Stimulated activated CD4-positive, alpha-beta T cell treated with anti-CD3 and anti-CD28 coated beads, Interleukin-12 subunit alpha, Interleukin-12 subunit beta, amount 100 ng/mL, for 48 hours (primary cell): ENCODE measurements at regions not wholly inside any gene's neighbourhood (a gene's known extent, or its start where the extent isn't known, plus 50 kb on each side); places are given as distances from the start of the nearest gene placed in this dataset.

Experiments
- DNase-seq, 3 donors: peaks; one replicate each; pipeline ENCODE4 v3.0.0-alpha.2; 2020; ENCODE audit warnings: low read depth in 2 of 3, low spot score in 1 of 3

DNA sequence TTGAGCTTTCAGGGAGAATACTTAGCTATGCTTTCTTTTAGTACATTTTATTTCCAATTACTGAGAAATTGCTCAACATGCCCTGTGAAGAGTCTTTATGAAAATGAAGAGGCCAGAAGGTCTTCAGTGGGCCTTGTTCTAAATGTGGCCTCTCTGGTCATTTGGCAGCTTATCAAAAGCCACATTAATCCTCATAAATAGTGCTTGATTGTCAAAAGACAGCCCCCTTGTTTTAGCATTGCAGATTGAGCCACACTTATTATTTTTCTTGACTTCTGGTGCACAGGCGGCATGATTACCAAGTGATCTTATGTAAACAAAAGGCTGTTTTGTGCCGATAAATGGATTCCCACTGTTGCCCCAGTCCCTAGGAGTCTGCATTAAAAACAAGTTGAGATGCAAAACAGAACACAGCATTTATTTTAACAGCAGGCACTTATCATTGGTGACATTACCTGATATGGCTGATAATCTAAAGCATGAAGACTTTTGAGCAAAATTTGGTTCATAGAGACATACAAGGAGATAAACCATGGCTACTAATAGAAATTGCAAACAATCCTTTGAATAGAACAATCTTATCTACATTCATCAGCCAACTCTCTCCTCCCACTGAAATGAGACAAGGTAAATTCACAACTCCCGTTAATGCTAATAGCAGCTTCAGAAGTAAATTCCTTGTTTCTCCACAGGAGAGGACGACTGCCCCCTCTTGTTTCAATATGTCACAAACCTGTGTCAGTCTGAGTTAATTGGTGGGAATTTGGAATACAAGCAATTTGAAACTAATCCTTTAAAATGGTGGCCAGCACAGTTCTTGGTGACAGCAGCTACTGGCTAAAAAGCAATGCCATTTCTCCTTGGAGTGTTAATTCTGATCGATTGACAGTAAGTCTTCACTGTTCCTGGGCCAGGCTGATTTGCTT, 194.3 kb downstream of the NSUN3 start:
- no peak for DNase-seq

DNA sequence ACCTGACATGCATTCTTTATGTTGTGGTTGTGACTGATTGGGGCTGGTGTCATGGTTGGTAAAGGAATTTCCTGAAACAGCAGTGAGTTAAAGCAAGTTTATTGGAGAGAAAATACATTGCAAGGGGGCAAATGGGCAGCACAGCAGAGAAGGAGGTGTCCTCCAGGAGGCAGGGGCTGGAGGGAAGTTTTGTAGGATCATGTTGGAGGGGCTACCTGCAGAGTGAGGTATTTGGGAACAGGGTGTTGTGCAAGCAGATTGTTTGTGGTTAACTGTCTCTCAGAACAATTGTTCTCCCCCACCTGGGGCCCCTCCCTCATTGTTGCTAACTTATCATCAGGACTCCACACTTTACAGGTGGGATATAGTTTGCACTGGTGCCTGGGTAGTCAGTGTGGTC, 196.0 kb downstream of the NSUN3 start:
- no peak for DNase-seq

DNA sequence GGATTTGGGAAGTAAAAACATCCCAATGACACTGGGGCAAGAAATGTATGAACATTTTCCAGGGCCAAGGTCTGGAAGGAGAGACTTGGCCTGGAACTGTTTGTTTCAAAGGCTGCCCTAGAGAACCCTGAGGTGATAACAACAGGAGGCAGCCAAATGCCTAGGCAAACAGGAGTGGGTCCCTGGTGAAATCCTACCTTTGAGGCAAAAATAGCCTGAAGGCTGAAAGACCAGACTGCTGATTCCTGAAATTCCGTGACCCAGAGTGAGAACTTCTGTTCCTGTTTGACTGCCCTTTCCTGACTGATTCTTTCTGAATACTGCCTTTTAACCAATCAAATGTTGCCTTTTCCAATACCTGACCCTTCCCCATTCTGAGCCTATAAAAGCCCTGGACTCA, 196.4 kb downstream of the NSUN3 start:
- DNase-seq = no peak

DNA sequence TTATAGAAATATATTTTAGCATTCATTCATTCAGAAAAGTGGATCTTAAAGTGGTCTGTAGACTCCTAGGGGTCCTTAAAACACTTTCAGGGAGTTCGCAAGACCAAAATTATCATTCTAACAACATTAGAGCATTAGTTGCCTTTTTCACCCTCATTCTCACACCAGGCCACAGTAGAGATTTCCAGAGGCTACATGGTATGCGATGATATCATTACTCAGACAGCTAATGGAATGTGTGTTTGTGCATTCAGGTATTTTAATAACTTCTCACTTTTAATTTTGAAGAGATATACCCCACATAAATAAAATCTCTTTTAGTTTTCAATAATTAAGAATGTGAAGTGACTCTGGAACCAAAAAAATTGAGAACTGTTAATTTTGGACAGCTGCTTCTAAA, 206.9 kb downstream of the NSUN3 start:
- DNase-seq = no peak

DNA sequence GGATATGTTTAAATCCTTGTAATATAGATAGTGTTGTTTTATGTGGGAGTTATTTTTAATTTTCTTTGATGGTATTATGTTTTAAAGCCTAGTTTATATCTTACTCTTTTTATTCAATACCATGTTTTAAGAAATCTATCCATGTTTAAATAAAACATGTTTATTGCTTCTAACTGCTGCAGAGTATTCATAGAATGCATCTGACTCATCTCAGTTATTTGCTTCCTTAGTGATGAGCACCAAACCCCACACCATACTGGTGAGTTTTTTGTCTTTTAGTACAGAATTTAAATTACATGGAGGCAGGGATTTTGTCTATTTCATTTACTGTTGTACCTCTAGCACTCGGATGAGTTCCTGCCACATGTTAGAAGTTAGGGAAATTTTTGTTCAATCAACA, 209.2 kb downstream of the NSUN3 start:
- no peak for DNase-seq

DNA sequence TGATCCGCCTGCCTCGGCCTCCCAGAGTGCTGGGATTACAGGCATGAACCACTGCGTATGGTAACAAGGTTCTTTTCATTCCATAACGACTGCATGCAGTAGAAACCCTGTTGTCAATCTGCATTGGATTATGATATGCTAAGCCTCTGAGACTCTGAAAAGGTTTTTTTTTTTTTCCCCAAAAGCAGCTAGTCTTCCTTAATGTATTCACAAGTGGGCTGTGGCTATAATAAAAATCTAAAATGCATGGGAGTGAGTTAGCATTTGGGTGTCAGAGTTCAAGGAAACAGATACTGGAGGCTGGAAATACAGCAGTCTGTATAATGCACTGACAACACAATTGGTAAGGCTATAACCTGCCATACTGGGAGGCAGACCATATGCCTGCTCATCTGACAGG, 218.1 kb downstream of the NSUN3 start:
- no peak for DNase-seq

DNA sequence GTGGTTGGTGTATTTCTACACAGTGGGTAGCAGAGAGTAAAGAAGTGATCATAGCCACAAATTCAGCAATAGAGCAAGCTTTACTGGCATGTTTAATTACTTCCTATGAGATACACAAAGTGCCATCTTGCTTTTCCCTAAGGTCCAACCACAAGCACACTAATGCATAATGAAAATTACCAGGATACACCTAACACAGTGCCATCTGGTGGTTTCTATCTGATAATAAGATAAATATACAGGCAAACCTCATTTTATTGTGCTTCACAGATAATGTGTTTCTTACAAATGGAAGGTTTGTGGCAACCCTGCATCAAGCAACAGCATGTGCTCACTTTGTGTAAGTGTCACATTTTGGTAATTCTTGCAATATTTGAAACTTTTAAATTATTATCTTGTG, 223.0 kb downstream of the NSUN3 start:
- DNase-seq = no peak

DNA sequence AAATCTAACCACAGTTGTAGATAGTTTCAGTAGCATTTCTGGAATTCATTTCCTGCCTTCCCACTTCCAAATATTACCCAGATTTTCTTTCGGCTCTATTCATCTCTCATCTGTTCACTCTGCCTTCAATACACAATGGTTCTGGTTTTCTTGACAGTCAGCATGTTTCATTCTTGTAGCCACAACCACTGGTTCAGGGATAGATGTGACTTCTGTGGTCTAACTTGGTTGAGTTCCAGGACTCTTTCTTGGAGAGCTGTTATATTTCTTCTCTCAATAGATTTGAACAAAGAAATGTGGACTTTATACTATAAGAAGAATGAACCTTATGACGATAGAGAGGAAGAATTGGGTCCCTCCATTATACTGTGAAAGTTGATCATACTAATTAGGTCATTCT, 228.8 kb downstream of the NSUN3 start:
- DNase-seq = no peak

DNA sequence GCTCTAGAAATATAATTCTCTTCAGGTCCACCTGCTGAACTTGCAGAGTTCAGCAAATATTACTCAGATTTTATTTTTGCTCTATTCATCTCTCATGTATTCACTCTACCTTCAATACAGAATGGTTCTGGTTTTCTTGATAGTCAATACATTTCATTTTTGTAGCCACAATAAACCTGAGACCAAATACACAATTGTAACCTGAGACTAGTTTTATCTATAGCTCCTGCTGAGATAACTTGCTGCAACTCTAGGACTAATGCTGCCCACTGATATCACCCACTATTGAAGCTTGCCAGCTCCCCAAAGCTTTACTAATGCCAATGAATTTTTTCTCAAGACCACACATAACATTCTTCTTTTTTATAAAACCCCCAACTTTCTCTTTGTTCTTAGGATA, 229.3 kb downstream of the NSUN3 start:
- DNase-seq = no peak

DNA sequence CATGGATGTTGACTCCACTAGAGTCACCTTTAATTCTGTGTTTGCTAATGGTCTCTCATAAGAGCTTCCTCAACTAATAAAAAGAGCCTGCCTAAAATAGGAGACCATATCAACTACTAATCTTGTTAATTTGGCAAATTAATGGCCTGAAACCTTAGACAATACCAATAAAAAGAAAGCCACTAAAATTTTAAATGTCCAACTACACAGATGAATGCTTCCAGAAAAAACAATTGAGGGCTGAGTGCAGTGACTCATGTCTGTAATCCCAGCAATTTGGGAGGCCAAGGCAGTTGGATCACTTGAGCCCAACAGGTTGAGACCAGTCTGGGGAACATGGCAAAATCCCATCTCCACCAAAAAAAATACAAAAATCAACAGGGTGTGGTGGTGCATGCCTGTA, 230.9 kb downstream of the NSUN3 start:
- no peak for DNase-seq

DNA sequence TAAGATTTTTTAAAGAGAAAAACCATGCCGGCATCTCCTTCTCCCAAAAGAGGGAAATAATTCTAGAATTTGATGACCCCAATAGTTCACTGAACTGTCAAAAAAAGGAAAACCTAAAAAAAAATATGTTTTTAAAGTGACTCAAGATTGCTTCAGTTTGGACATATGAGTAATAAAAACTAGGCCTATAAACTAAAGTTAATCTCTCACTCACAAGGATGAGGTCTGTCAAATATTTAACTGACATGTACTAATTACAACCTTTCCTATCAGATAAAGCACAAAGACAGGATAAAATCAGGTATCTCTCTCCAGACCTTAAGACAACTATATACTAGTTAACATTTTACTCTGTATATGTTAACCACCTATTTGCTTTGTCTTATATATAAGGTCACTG, 231.9 kb downstream of the NSUN3 start:
- no peak for DNase-seq

DNA sequence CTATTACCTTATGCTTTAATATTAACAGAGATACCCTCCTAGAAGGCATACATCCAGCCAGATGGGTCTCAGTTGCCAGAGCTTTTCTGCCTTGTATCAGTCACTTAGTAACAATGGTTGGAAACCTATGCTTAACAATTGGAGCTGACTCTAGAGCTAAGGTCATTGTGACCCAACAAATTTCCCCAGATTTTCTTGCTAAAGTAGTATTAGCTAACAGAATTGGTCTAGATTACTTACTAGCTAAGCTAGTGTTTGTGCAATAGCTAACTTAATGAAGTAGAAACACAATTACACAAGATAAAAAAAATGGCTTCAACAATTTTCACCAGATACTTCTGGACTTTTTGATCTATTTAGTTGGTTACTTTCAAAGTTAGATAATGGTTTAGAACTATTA, 236.9 kb downstream of the NSUN3 start:
- no peak for DNase-seq

DNA sequence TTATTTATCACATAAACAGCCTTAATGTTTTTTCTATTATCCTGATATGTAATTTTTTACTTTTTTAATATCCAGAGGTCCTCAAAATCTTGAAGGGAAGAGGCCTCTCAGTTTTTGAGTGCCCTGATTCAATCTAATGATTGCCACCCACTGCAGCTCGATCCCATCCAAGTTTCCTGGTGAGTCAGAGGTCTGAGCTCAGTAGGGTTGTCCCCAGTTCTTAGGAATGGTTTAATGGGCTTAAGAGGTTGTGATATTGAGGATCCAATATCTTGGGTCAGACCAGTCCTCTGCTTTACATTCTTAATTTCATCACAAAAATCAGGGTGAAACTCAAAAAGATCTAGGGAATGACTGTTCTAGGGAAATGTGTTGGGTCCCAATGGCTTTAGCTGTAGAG, 238.5 kb downstream of the NSUN3 start:
- DNase-seq = no peak

DNA sequence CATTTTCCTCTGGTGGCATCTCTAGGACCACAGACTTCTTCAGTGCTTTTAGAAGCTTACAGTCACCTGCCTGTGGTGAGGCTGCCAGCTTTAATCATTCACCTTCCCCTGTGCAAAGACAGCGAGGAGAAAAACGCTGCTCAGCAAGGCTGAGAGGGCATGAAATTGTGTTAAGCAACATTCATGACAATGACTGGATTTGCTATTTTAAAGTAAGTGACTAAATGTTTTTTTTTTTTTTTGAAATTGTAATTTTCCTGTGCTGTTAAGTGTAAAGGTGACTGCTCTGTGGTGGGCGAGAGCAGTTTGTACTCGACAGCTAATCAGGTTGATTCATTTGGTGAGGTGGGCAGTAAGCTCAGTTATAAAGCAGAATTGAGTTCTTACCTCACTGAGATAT, 240.4 kb downstream of the NSUN3 start:
- no peak for DNase-seq

DNA sequence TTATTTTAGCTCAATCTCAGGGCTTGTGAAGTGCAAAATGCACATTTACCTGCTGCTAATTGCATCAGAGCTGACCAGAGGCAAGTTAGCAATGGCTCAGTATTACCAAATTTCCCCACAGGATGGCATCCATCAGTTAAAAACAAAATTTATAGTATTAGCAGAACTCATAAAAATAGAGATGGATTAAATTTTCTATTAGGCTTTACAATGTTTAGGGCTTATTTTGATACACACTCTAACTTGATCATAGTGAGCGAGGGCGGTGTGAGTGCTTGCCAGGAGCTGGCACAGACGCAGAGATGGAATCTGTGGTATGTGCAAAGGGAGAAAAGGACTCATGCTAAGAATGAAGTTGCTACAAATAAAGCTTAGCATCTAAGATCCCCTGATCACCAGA, 241.0 kb downstream of the NSUN3 start:
- no peak for DNase-seq

DNA sequence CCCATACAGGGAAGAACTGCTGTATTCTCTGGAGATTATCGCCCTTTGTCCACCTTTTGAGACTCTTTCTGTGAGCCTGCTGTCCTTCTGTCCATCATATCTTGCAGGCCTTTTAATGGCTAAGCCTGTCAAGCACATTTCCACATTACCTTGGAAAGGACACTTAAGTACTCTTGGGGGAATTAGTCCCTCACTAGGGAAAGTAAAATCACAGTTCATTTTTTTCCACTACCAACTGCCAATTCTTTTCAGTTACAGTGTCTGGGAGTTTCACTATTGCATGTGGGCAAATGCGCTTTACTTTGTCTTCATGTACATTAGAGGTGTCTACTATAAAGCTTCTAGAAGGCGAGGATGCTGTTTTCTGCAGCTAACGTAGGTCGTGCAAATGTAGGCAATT, 242.1 kb downstream of the NSUN3 start:
- no peak for DNase-seq

DNA sequence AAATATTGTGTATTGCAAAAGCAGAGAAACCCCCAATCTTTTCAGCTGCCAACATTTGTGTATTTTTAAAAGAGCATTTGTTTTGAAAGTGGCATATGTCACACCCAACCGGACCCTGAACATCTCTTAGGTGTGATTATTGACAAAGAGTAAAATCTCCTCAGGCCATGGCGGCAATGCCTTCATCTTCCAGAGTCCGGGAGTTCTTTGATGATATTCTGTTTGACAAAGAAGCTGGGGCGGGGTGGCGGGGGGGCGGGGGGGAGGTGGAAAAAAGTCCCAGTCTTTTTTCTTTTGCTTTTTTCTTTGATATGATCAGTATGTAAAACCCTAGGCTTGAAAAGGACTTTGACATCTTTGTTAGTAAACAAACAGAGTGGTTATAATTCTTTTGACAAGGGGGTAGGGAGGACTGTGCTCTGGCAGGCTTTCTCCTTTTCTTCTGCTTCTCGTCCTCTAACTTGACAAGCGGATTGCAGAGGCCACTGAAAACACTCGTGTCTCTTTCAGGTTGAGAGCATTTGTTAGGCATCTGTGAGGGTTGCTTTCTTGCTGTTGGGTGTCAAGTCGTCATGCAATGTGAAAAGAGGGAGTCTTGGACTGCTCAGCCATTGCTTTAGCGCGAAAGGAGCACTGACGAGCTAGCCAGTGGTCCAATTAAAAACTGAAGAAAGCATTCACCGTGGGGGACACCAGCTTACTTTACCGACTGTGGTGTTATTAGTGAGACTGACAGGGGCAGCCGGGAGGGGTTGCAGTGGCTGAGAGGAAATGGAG, 243.2 kb downstream of the NSUN3 start:
- DNase-seq = no peak

DNA sequence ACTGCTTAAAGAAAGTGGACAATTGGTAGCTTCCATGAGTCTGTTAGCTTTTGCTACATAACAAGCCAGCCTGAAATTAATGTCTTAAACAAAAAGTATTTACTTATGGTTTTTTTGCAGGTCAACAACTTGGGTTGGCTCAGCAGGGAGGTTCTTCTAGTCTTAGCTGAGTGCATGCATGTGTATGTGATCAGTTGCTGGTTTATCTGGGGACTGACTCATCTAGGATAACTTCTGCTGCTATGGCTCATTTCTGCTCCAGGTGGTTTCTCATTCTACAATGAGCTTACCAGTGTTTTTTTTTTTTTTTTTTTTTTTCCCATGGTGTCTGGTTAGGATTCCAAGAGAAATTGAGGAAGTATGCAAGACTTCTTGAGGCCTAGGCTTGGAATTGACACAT, 244.7 kb downstream of the NSUN3 start:
- no peak for DNase-seq

DNA sequence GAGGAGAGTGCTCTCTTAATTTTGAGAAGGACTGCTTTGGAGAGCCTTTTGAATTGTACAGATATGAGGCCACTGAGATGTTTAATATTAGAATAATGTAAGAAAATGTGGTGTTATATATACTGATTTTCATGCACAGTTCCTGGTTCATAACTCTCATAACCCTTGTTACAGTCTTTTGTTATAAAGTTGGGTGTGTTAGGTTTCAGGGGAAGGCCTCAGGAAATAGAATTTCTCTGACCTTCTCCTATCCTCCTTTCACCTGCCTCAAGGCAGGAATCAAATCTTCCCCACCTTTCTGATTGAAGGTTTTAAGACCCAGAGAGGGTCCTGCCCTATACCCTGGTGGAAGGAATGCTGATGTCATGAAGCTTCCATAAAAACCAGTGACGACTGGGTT, 245.9 kb downstream of the NSUN3 start:
- DNase-seq = no peak

DNA sequence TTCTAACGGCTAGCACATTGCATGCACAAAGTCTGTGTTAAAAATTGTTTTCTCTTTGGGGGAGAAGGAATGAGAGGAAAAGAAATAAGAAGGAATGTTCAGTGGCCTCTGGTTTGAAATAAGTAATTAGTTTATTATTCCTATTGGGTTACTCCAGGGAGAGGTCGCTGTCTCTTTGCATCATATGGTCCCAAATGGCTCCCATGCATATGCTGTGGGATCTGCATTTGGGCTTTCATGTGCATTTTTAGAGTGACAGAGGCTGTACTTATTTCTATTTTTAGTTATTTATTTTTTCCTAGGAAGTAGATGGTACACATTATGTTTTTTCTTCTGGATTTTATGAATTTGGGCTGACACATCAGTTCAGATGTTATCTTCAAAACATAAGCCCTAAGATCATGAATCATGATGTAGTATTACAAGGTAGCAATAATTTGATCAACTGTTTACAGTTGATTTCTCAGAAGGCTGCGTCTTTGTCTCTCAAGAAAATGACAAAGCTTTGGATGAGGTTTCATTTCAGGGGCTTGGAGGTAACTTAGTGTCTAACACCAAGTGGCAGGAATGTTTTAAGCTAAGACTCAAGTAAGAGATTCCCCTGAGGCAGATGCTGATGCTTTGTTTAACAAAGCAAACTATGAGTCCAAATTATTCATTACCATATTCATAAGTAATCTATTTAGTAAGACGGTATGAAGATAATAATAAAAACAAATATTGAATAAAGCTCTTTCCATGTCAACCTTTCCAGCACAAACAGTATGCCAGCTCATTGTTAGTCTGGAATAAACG, 247.7 kb downstream of the NSUN3 start:
- no peak for DNase-seq

DNA sequence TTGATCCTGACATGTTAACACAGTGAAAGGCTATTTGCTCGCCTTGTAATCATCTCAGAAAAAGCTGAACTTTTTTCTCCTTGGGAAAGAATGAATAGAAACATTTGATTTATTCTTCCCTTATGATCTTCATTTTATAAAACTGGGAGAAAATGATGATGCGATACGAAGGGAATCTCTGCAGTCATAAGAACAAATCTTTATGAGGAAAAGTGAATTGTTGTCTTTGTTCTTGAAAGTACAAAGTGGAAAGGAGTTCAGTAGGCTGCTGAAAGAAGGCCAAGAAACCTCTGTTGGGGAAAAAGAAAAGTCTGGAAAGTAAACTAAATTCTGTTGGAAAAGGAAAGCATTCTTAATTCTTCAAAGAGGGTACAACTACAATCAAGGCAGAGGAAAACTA, 248.8 kb downstream of the NSUN3 start:
- DNase-seq = no peak
